AG09319 (cell line): ENCODE measurements at regions not wholly inside any gene's neighbourhood (a gene's known extent, or its start where the extent isn't known, plus 50 kb on each side); places are given as distances from the start of the nearest gene placed in this dataset.
"Not testable (repeated sequence)": the region's sequence is repeated elsewhere in the genome, so short reads cannot be mapped to it uniquely, and the experiment has no call there.

Source experiments
- DNase-seq: peaks from one replicate; pipeline ENCODE4 v3.0.0-alpha.2; 2010; ENCODE audit warnings: low read depth; ENCODE audit errors: extremely low read depth
- CTCF ChIP-seq: IDR thresholded peaks from 2 replicates; pipeline ENCODE4 v1.5.1; 2011; ENCODE audit warnings: low read depth, mild to moderate bottlenecking, inconsistent platforms, low read length, moderate library complexity

DNA sequence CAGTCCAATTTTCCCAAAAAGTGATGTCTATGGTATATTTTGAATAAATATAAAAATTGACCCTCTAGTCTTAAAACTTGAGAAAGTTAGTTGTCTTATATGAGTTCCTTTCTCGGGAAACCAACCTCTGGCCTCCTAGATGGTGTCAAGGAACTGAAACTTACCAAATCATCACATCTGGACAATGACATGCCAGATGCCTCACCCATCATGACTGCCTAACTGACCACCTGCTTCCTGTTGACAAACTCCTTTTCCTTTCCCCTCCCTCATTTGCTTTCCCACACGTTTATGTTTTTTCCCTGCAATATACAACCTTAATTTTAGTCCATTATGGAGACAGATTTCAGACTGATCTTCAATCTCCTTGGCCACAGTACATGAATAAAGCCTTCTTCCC is 731.0 kb downstream of the EPHA7 start:
- no peak for DNase-seq
- no peak for TF ChIP-seq CTCF

DNA sequence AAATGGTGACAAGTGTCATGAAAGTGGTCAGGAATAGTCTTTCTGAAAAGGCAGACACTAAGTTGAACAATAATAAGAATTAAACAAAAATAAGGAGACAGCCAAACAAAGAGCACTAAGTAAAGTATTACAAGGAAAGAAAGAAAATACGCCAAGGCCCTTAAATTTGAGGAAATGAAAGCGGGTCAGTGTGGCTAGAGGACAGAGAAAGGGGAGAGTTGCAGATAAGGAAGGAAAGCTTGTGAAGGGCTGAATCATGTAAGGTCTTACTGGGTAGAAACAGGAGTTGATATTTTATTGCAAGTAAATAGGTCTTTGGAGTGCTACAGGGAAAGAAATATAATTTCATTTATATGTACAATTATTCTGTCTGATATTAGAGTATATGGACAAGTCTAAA is 732.1 kb downstream of the EPHA7 start:
- TF ChIP-seq CTCF: no peak
- DNase-seq: no peak

- no peak for DNase-seq
- no peak for TF ChIP-seq CTCF
These were observed 735.0 kb downstream of the EPHA7 start for GRCh38 chr6:92684386-92684785.

DNA sequence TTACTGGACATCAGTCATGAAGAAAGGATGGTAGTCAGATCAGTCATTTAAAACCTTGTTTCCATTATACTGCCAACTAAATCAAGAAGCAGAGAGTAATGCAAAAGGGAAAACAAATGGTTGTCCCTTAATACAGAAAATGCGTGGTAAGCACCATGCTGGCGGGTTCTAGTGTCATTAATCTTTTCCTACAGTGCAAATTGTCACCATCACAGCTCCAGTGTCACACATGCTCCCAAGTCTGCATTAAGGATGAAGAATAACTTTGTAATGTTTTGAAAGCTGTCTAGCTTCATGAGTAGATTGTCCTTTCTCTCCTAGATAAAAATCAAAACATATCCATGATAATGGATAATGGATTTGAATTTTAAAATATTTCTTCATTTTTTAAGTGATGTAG is 735.6 kb downstream of the EPHA7 start:
- TF ChIP-seq CTCF: no peak
- DNase-seq: no peak

- no peak for TF ChIP-seq CTCF
These were observed 736.6 kb downstream of the EPHA7 start for GRCh38 chr6:92682516-92683398.

GRCh38 chr6:92681401-92681800 is 738.0 kb downstream of the EPHA7 start:
- DNase-seq: no peak
- TF ChIP-seq CTCF: no peak

More at GRCh38 chr6:92682516-92683398, 736.6 kb downstream of the EPHA7 start:
- no peak for DNase-seq

- DNase-seq: not testable (repeated sequence)
These were observed 747.9 kb downstream of the EPHA7 start for GRCh38 chr6:92671462-92671861.

GRCh38 chr6:92667843-92668242 is 751.5 kb downstream of the EPHA7 start:
- TF ChIP-seq CTCF: no peak
- no peak for DNase-seq
